Upper lobe of left lung (tissue), 4 donors: ENCODE measurements at regions not wholly inside any gene's neighbourhood (a gene's known extent, or its start where the extent isn't known, plus 50 kb on each side); places are given as distances from the start of the nearest gene placed in this dataset.

Experiments used
- EP300 ChIP-seq, 4 donors: sonication (generic); formaldehyde crosslinking; IDR thresholded peaks; one replicate each; pipeline ENCODE4 v1.5.1; 2017; ENCODE audit warnings: antibody characterized with exemption in 4 of 4, control low read depth in 2 of 4
- TF ChIP-seq, protein P1 (sequence below), 6 experiments: fragments of 450-650 bp in 4 of 6; fragments of 200-600 bp in 2 of 6; sonication (generic) in 2 of 6; IDR thresholded peaks; one replicate each; pipeline ENCODE4 v1.5.1; 2016 to 2019; ENCODE audit warnings: antibody characterized with exemption in 6 of 6

DNA sequence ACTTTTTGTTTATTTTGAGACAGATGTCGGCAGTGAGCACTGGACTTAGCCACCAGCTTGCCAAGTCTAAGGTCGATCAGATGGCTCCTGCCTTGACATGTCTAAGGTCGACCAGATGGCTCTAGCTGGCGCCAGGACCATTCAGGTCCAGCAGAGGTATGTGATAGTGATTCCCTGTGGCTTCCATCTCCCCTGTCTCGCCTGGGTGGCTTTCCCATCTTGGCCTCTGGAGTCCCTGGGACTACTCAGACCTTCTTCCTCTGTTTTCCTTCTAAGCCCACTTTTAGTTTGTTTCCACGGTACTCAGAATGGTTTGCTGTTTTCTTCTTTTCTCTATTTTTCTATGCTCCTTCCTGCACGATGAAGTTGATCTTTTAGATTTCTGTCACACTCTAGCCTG is 1435.7 kb downstream of the UQCRFS1 start:
- TF ChIP-seq, protein P1, sequence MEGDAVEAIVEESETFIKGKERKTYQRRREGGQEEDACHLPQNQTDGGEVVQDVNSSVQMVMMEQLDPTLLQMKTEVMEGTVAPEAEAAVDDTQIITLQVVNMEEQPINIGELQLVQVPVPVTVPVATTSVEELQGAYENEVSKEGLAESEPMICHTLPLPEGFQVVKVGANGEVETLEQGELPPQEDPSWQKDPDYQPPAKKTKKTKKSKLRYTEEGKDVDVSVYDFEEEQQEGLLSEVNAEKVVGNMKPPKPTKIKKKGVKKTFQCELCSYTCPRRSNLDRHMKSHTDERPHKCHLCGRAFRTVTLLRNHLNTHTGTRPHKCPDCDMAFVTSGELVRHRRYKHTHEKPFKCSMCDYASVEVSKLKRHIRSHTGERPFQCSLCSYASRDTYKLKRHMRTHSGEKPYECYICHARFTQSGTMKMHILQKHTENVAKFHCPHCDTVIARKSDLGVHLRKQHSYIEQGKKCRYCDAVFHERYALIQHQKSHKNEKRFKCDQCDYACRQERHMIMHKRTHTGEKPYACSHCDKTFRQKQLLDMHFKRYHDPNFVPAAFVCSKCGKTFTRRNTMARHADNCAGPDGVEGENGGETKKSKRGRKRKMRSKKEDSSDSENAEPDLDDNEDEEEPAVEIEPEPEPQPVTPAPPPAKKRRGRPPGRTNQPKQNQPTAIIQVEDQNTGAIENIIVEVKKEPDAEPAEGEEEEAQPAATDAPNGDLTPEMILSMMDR (IDR thresholded peaks at IDR 0.05) = no peak
- no peak for TF ChIP-seq EP300 (IDR thresholded peaks at IDR 0.05)
